HS-27A (cell line): ENCODE measurements at regions not wholly inside any gene's neighbourhood (a gene's known extent, or its start where the extent isn't known, plus 50 kb on each side); places are given as distances from the start of the nearest gene placed in this dataset.
"Not testable (repeated sequence)": the region's sequence is repeated elsewhere in the genome, so short reads cannot be mapped to it uniquely, and the experiment has no call there.

Experiments used
- DNase-seq: peaks from one replicate; pipeline ENCODE4 v3.0.0-alpha.2; 2012; ENCODE audit warnings: low read depth, missing footprints

GRCh38 chr5:67879620-67880510 lies 335.7 kb upstream of the PIK3R1 start:
- no peak for DNase-seq

GRCh38 chr5:67878933-67879332 lies 336.6 kb upstream of the PIK3R1 start:
- no peak for DNase-seq

- DNase-seq = no peak
These were observed 339.2 kb upstream of the PIK3R1 start for GRCh38 chr5:67876371-67876770.

GRCh38 chr5:67875601-67876000 lies 340.0 kb upstream of the PIK3R1 start:
- no peak for DNase-seq

GRCh38 chr5:67873935-67874334 lies 341.6 kb upstream of the PIK3R1 start:
- no peak for DNase-seq

- DNase-seq = no peak
These were observed 344.9 kb upstream of the PIK3R1 start for GRCh38 chr5:67870662-67871061.

GRCh38 chr5:67864335-67864734 lies 351.2 kb upstream of the PIK3R1 start:
- not testable (repeated sequence) for DNase-seq

- no peak for DNase-seq
These were observed 357.0 kb upstream of the PIK3R1 start for GRCh38 chr5:67858471-67859031.

GRCh38 chr5:67857502-67857901 lies 358.1 kb upstream of the PIK3R1 start:
- DNase-seq = no peak

- no peak for DNase-seq
These were observed 360.0 kb upstream of the PIK3R1 start for GRCh38 chr5:67855523-67855922.

GRCh38 chr5:67850906-67851305 lies 364.6 kb upstream of the PIK3R1 start:
- DNase-seq = not testable (repeated sequence)

GRCh38 chr5:67844924-67845323 lies 370.6 kb upstream of the PIK3R1 start:
- no peak for DNase-seq

GRCh38 chr5:67842806-67843205 lies 372.8 kb upstream of the PIK3R1 start:
- no peak for DNase-seq

GRCh38 chr5:67837225-67837624 lies 378.3 kb upstream of the PIK3R1 start:
- not testable (repeated sequence) for DNase-seq

GRCh38 chr5:67836496-67836895 lies 379.1 kb upstream of the PIK3R1 start:
- not testable (repeated sequence) for DNase-seq

GRCh38 chr5:67831048-67831447 lies 384.5 kb upstream of the PIK3R1 start:
- no peak for DNase-seq

GRCh38 chr5:67827541-67827940 lies 388.0 kb upstream of the PIK3R1 start:
- no peak for DNase-seq

GRCh38 chr5:67824852-67825251 lies 390.7 kb upstream of the PIK3R1 start:
- no peak for DNase-seq

- no peak for DNase-seq
These were observed 397.9 kb upstream of the PIK3R1 start for GRCh38 chr5:67817652-67818051.

GRCh38 chr5:67816456-67816855 lies 399.1 kb upstream of the PIK3R1 start:
- no peak for DNase-seq

- no peak for DNase-seq
These were observed 399.8 kb upstream of the PIK3R1 start for GRCh38 chr5:67815455-67816391.

GRCh38 chr5:67814569-67815311 lies 400.8 kb upstream of the PIK3R1 start:
- DNase-seq = no peak
